Keratinocyte (primary cell): ENCODE measurements at regions not wholly inside any gene's neighbourhood (a gene's known extent, or its start where the extent isn't known, plus 50 kb on each side); places are given as distances from the start of the nearest gene placed in this dataset.

Experiments
- DNase-seq: peaks from one replicate; pipeline ENCODE4 v3.0.0-alpha.2; 2011; ENCODE audit warnings: low read depth, missing footprints, low spot score
- FAIRE-seq: peaks from 2 replicates; lab custom pipeline; 2011; peaks lifted over from hg19 to GRCh38; lab: Jason Lieb, UNC
- H2AFZ ChIP-seq: 2 replicates; pipeline ENCODE4 v1.6.0; 2012; ENCODE audit warnings: low read length, control low read depth, inconsistent platforms; ENCODE audit not compliant: control insufficient read depth
- H3K27ac ChIP-seq: 2 replicates; pipeline ENCODE4 v1.5.1; 2011; ENCODE audit warnings: low read length; ENCODE audit not compliant: control insufficient read depth, insufficient read depth
- H3K27me3 ChIP-seq: 3 replicates; pipeline ENCODE4 v1.6.0; 2011; ENCODE audit warnings: low read length; ENCODE audit not compliant: control insufficient read depth, insufficient read depth; ENCODE audit errors: extremely low read depth
- H3K36me3 ChIP-seq, 2 experiments: 2 replicates in 1 of 2; 3 replicates in 1 of 2; pipeline ENCODE4 v1.5.1; 2011; ENCODE audit warnings: low read length in 2 of 2, mild to moderate bottlenecking in 1 of 2; ENCODE audit not compliant: control insufficient read depth in 2 of 2, insufficient read depth in 2 of 2; ENCODE audit errors: extremely low read depth in 1 of 2
- H3K4me1 ChIP-seq: 3 replicates; pipeline ENCODE4 v1.5.1; 2011; ENCODE audit warnings: low read length; ENCODE audit not compliant: control insufficient read depth, insufficient read depth; ENCODE audit errors: extremely low read depth
- H3K4me2 ChIP-seq: 3 replicates; pipeline ENCODE4 v1.6.0; 2011; ENCODE audit warnings: low read depth, low read length; ENCODE audit not compliant: control insufficient read depth, insufficient read depth; ENCODE audit errors: extremely low read depth
- H3K4me3 ChIP-seq, 3 experiments: fragments of 200-600 bp in 1 of 3; sonication (generic) in 1 of 3; 2 replicates in 2 of 3; 3 replicates in 1 of 3; pipeline ENCODE4 v1.5.1; 2011 to 2016; ENCODE audit warnings: low read length in 3 of 3, mild to moderate bottlenecking in 3 of 3, control low read depth in 2 of 3, inconsistent platforms in 1 of 3, low read depth in 1 of 3, mixed read lengths in 1 of 3, mixed run types in 1 of 3, moderate library complexity in 1 of 3; ENCODE audit not compliant: control insufficient read depth in 2 of 3, insufficient read depth in 2 of 3; ENCODE audit errors: extremely low read depth in 1 of 3
- H3K79me2 ChIP-seq: 2 replicates; pipeline ENCODE4 v1.6.0; 2012; ENCODE audit warnings: low read length; ENCODE audit not compliant: control insufficient read depth, insufficient read depth
- H3K9ac ChIP-seq: 3 replicates; pipeline ENCODE4 v1.6.0; 2011; ENCODE audit warnings: low read length; ENCODE audit not compliant: control insufficient read depth, insufficient read depth; ENCODE audit errors: extremely low read depth
- H3K9me1 ChIP-seq: 3 replicates; pipeline ENCODE4 v1.6.0; 2011; ENCODE audit warnings: low read length; ENCODE audit not compliant: control insufficient read depth, insufficient read depth; ENCODE audit errors: extremely low read depth
- H3K9me3 ChIP-seq: 2 replicates; pipeline ENCODE4 v1.5.1; 2012; ENCODE audit warnings: low read depth, low read length; ENCODE audit not compliant: control insufficient read depth
- H4K20me1 ChIP-seq: 3 replicates; pipeline ENCODE4 v1.6.0; 2011; ENCODE audit warnings: low read length; ENCODE audit not compliant: control insufficient read depth, insufficient read depth; ENCODE audit errors: extremely low read depth
- EZH2 ChIP-seq: IDR thresholded peaks from one replicate; pipeline ENCODE4 v1.6.1; 2012; ENCODE audit warnings: inconsistent platforms, mild to moderate bottlenecking, low read length, moderate library complexity
- dilution Hi-C: fragments of 300-500 bp; cut with MboI; formaldehyde crosslinking; loops from one replicate; pipeline ENCODE4 v1.7.0; 2020; ENCODE audit warnings: low sequenced_read_pairs; ENCODE audit not compliant: extremely low pct_ligation_motif_present
- TF ChIP-seq, protein P1 (sequence below), 3 experiments: IDR thresholded peaks in 1 of 3; conservative IDR thresholded peaks in 1 of 3; optimal IDR thresholded peaks in 1 of 3; 2 replicates in 2 of 3; 3 replicates in 1 of 3; pipeline versions ENCODE3 to v1.5.1; 2011; ENCODE audit warnings: low read length in 3 of 3, mild to moderate bottlenecking in 3 of 3, moderate library complexity in 2 of 3, control low read depth in 1 of 3, inconsistent platforms in 1 of 3; ENCODE audit not compliant: insufficient read depth in 2 of 3; ENCODE audit errors: extremely low read depth in 1 of 3

DNA sequence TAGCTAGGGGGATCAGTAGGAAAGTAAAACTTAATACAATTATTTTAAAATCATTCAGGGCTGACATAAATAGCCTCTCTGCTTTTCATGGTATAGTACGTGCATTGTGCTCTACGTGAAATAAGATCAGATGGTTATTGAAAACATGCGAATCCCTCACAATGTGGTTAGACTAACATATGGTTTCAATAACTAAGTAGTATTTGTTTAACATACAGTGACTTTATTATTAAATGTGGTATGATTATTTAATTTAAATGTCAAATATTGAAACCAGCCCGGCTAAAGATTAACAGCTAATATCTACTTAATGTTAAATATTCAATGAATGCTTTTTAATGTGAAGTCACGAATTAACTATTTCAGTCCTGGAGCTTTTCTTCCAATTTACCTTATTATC lies 473.9 kb upstream of the THBS1 start:
- Histone ChIP-seq H2AFZ (no peak overlapping the region), H3K9me3 (no peaks in the 10 kb centered on the region), H3K27me3 (no peaks in the 10 kb centered on the region), H3K4me3 (no peak overlapping the region), H4K20me1 (no peaks in the 10 kb centered on the region), H3K4me1 (no peaks in the 10 kb centered on the region), H3K4me2 (no peak overlapping the region), H3K79me2 (no peaks in the 10 kb centered on the region), H3K9ac (no peak overlapping the region), H3K27ac (no peak overlapping the region), H3K36me3 (no peaks in the 10 kb centered on the region), H3K9me1 (no peaks in the 10 kb centered on the region)
- TF ChIP-seq EZH2, result no peak
- TF ChIP-seq, protein P1, sequence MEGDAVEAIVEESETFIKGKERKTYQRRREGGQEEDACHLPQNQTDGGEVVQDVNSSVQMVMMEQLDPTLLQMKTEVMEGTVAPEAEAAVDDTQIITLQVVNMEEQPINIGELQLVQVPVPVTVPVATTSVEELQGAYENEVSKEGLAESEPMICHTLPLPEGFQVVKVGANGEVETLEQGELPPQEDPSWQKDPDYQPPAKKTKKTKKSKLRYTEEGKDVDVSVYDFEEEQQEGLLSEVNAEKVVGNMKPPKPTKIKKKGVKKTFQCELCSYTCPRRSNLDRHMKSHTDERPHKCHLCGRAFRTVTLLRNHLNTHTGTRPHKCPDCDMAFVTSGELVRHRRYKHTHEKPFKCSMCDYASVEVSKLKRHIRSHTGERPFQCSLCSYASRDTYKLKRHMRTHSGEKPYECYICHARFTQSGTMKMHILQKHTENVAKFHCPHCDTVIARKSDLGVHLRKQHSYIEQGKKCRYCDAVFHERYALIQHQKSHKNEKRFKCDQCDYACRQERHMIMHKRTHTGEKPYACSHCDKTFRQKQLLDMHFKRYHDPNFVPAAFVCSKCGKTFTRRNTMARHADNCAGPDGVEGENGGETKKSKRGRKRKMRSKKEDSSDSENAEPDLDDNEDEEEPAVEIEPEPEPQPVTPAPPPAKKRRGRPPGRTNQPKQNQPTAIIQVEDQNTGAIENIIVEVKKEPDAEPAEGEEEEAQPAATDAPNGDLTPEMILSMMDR (optimal IDR thresholded peaks at IDR 0.05 in 1 of 3, IDR thresholded peaks at IDR 0.05 in 1 of 3, conservative IDR thresholded peaks at IDR 0.05 in 1 of 3; ENCODE audit: extremely low read depth in 1 of 3, insufficient read depth in 2 of 3, low read length in 3 of 3), result no peak
- DNase-seq, result no peak
- FAIRE-seq, result no peak
- dilution Hi-C loops, result no loop called here

DNA sequence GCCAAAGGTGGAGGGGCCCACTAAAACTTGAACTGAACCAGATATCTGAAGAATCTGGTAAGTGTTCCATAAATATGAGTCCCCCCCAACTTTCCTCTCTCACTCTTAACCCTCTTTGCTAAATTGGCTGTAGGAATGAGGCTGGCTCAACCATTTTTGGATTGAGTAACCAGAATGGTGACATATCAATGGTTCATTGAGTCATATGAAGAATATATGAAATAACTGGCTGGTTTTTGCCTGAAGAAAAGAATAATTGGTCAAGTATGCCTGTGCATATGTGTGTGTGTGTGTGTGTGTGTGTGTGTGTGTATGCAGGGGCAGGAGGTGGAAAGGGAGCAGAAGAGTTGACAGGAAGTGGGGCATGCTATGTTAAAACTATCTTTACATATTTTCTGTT lies 472.9 kb upstream of the THBS1 start:
- Histone ChIP-seq H3K79me2 (no peaks in the 10 kb centered on the region), H3K4me2 (no peak overlapping the region), H3K27me3 (no peaks in the 10 kb centered on the region), H2AFZ (no peak overlapping the region), H3K4me1 (no peaks in the 10 kb centered on the region), H3K9ac (no peak overlapping the region), H4K20me1 (no peaks in the 10 kb centered on the region), H3K9me3 (no peaks in the 10 kb centered on the region), H3K36me3 (no peaks in the 10 kb centered on the region), H3K4me3 (no peak overlapping the region), H3K27ac (no peak overlapping the region), H3K9me1 (no peaks in the 10 kb centered on the region)
- dilution Hi-C loops, result no loop called here
- FAIRE-seq, result no peak
- TF ChIP-seq EZH2, result no peak
- TF ChIP-seq, protein P1 (optimal IDR thresholded peaks at IDR 0.05 in 1 of 3, IDR thresholded peaks at IDR 0.05 in 1 of 3, conservative IDR thresholded peaks at IDR 0.05 in 1 of 3; ENCODE audit: extremely low read depth in 1 of 3, insufficient read depth in 2 of 3, low read length in 3 of 3), result no peak
- DNase-seq, result no peak
